HEK293 (cell line): ENCODE measurements at regions not wholly inside any gene's neighbourhood (a gene's known extent, or its start where the extent isn't known, plus 50 kb on each side); places are given as distances from the start of the nearest gene placed in this dataset.

Source experiments
- KLF1 ChIP-seq: fragments of 450-650 bp; formaldehyde crosslinking; IDR thresholded peaks from 2 replicates; pipeline ENCODE4 v1.5.1; 2016; ENCODE audit warnings: missing biosample characterization, missing genetic modification characterization
- SALL2 ChIP-seq: fragments of 450-650 bp; formaldehyde crosslinking; IDR thresholded peaks from 2 replicates; pipeline ENCODE4 v1.5.0; 2017; ENCODE audit warnings: missing biosample characterization, mild to moderate bottlenecking, missing genetic modification characterization, borderline replicate concordance
- TCF7L2 ChIP-seq: IDR thresholded peaks from 2 replicates; pipeline ENCODE4 v1.6.1; 2011; ENCODE audit warnings: low read depth, mild to moderate bottlenecking, inconsistent platforms, low read length, moderate library complexity, borderline replicate concordance
- ZNF133 ChIP-seq: fragments of 450-650 bp; formaldehyde crosslinking; IDR thresholded peaks from 2 replicates; pipeline ENCODE4 v1.5.1; 2016; ENCODE audit warnings: missing biosample characterization, missing genetic modification characterization
- ZNF529 ChIP-seq: fragments of 450-650 bp; formaldehyde crosslinking; IDR thresholded peaks from 2 replicates; pipeline ENCODE4 v1.5.1; 2017; ENCODE audit warnings: missing genetic modification characterization, missing biosample characterization; ENCODE audit not compliant: insufficient replicate concordance
- TF ChIP-seq, protein P1 (sequence below): fragments of 450-650 bp; formaldehyde crosslinking; IDR thresholded peaks from 2 replicates; pipeline ENCODE4 v1.5.1; 2016; ENCODE audit warnings: missing biosample characterization, missing genetic modification characterization
- TF ChIP-seq, protein P2 (sequence below): fragments of 450-650 bp; formaldehyde crosslinking; IDR thresholded peaks from 2 replicates; pipeline ENCODE4 v1.5.1; 2016; ENCODE audit warnings: missing biosample characterization, missing genetic modification characterization

DNA sequence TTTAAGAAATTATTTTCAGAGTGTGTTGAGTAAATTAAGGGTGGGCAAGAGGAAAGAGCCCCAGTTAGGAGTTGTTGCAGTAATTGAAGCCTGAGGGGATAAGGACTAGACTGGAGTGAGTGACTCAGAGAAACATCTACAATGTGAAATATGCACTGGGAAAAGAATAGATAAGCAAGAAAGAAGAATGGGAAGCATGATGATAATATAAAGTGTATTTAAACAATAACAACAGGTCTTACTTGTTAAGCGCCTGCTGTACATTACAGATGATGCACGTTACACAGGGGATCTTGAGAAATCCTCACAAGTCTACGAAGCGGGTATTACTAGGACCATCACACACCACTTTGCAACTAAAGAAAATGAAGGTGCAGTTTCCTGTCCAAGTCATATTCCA, 73.6 kb upstream of the STK17B start:
- TF ChIP-seq, protein P1, sequence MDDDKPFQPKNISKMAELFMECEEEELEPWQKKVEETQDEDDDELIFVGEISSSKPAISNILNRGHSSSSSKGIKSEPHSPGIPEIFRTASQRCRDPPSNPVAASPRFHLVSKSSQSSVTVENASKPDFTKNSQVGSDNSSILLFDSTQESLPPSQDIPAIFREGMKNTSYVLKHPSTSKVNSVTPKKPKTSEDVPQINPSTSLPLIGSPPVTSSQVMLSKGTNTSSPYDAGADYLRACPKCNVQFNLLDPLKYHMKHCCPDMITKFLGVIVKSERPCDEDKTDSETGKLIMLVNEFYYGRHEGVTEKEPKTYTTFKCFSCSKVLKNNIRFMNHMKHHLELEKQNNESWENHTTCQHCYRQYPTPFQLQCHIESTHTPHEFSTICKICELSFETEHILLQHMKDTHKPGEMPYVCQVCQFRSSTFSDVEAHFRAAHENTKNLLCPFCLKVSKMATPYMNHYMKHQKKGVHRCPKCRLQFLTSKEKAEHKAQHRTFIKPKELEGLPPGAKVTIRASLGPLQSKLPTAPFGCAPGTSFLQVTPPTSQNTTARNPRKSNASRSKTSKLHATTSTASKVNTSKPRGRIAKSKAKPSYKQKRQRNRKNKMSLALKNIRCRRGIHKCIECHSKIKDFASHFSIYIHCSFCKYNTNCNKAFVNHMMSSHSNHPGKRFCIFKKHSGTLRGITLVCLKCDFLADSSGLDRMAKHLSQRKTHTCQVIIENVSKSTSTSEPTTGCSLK (tag by site-specific recombination): no peak
- no peak for TF ChIP-seq KLF1
- TF ChIP-seq ZNF133 (tag by site-specific recombination): no peak
- TF ChIP-seq, protein P2, sequence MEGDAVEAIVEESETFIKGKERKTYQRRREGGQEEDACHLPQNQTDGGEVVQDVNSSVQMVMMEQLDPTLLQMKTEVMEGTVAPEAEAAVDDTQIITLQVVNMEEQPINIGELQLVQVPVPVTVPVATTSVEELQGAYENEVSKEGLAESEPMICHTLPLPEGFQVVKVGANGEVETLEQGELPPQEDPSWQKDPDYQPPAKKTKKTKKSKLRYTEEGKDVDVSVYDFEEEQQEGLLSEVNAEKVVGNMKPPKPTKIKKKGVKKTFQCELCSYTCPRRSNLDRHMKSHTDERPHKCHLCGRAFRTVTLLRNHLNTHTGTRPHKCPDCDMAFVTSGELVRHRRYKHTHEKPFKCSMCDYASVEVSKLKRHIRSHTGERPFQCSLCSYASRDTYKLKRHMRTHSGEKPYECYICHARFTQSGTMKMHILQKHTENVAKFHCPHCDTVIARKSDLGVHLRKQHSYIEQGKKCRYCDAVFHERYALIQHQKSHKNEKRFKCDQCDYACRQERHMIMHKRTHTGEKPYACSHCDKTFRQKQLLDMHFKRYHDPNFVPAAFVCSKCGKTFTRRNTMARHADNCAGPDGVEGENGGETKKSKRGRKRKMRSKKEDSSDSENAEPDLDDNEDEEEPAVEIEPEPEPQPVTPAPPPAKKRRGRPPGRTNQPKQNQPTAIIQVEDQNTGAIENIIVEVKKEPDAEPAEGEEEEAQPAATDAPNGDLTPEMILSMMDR (tag by site-specific recombination): no peak
- no peak for TF ChIP-seq ZNF529 (tag by site-specific recombination)
- TF ChIP-seq TCF7L2: no peak
- TF ChIP-seq SALL2 (tag by site-specific recombination): no peak
